ENCODE measurements at regions not wholly inside any gene's neighbourhood (a gene's known extent, or its start where the extent isn't known, plus 50 kb on each side); places are given as distances from the start of the nearest gene placed in this dataset.
"Not testable (repeated sequence)": the region's sequence is repeated elsewhere in the genome, so short reads cannot be mapped to it uniquely, and the experiment has no call there.

DNA sequence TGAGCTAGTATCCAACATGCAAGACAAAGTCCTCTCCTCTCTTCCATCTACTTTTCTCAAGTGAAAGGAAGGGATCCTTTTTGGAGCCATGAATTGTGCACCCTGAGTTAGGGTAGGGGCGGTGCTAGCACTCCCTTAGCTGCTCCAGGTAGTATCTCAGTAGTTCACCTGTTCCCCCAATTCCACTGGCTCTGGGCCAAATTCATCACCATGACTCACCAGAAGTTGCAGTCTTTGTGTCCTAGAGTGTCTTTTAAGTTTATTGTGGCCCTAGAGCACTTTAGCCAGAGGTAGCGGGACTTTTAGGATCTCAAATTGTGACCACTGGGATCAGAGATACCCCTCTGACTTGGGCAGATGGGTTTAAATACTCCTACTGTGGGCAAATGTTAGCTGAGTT lies 398.6 kb upstream of the ANO5 start:
- no peak for DNase-seq (ENCODE audit: low read depth)
- H3K4me3 ChIP-seq (ENCODE audit: low read depth, low read length) = no peak overlapping the region
- TF ChIP-seq, protein P1, sequence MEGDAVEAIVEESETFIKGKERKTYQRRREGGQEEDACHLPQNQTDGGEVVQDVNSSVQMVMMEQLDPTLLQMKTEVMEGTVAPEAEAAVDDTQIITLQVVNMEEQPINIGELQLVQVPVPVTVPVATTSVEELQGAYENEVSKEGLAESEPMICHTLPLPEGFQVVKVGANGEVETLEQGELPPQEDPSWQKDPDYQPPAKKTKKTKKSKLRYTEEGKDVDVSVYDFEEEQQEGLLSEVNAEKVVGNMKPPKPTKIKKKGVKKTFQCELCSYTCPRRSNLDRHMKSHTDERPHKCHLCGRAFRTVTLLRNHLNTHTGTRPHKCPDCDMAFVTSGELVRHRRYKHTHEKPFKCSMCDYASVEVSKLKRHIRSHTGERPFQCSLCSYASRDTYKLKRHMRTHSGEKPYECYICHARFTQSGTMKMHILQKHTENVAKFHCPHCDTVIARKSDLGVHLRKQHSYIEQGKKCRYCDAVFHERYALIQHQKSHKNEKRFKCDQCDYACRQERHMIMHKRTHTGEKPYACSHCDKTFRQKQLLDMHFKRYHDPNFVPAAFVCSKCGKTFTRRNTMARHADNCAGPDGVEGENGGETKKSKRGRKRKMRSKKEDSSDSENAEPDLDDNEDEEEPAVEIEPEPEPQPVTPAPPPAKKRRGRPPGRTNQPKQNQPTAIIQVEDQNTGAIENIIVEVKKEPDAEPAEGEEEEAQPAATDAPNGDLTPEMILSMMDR (IDR thresholded peaks at IDR 0.05; ENCODE audit: insufficient read depth, low read depth, low read length, missing control alignments) = no peak

DNA sequence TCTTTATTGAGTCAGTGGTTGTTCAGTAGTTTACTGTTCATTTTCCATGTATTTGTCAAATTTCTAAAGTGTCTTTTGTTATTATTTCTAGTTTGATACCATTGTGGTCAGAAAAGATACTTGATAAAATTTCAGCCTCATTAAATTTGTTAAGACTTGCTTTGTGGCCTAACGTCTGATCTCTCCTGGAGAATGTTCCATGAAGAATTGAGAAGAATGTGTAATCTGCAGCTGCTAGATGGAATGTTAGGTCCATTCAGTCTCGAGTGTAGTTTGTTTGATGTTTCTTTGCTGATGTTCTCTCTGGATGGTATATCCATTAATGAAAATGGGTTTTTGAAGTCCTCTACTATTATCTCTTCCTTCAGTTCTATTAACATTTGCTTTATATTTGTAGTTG lies 394.7 kb upstream of the ANO5 start:
- DNase-seq (ENCODE audit: low read depth) = no peak
- H3K4me3 ChIP-seq (ENCODE audit: low read depth, low read length) = no peak overlapping the region
- TF ChIP-seq, protein P1 (IDR thresholded peaks at IDR 0.05; ENCODE audit: insufficient read depth, low read depth, low read length, missing control alignments) = no peak

DNA sequence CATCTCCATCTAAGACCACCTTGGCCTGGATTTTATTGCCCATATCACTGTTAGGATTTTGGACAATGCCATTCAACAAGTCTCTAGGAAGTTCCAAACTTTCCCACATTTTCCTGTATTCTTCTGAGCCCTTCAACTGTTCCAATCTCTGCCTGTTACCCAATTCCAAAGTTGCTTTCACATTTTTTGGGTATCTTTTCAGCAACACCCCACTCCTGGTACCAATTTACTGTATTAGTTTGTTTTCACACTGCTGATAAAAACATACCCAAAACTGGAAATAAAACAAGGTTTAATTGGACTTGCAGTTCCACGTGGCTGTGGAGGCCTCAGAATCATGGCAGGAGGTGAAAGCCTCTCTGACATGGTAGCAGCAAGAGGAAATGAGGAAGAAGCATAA lies 388.4 kb upstream of the ANO5 start:
- not testable (repeated sequence) for H3K4me3 ChIP-seq (ENCODE audit: low read depth, low read length); DNase-seq (ENCODE audit: low read depth)

DNA sequence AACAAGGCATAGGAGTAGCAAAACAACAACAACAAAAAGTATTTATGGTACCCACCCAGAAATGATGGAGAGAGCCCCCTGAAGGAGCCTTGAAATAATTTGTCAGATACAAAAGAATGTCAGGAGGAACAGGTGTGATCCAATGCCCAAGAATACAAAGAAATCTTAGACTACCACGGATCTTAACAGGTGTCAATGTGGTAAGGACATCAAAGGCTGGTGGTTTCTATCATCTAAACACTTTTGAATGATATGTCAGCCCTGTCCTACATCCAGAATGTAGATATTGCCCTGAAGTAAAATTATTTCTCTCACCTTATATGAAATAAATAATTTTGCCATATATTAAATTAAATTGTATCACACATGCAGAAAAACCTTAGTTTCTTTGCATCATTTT lies 386.4 kb upstream of the ANO5 start:
- no peak overlapping the region for H3K4me3 ChIP-seq (ENCODE audit: low read depth, low read length)
- TF ChIP-seq, protein P1 (IDR thresholded peaks at IDR 0.05; ENCODE audit: insufficient read depth, low read depth, low read length, missing control alignments) = no peak
- no peak for DNase-seq (ENCODE audit: low read depth)

DNA sequence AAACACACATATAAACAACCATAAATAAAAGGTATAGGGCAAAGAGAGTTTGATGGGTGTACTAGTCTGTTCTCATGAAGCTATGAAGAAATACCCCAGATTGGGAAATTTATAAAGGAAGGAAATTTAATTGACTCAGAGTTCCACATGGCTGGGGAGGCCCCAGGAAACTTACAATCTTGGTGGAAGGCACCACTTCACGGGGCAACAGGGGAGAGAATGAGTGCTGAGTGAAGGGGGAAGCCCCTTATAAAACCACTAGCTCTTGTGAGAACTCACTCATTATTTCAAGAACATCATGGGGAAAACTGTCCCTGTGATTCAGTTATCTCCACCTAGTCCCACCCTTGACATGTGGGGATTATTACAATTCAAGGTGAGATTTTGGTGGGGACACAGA lies 385.9 kb upstream of the ANO5 start:
- TF ChIP-seq, protein P1 (IDR thresholded peaks at IDR 0.05; ENCODE audit: insufficient read depth, low read depth, low read length, missing control alignments) = no peak
- no peak for DNase-seq (ENCODE audit: low read depth)
- H3K4me3 ChIP-seq (ENCODE audit: low read depth, low read length) = no peak overlapping the region

DNA sequence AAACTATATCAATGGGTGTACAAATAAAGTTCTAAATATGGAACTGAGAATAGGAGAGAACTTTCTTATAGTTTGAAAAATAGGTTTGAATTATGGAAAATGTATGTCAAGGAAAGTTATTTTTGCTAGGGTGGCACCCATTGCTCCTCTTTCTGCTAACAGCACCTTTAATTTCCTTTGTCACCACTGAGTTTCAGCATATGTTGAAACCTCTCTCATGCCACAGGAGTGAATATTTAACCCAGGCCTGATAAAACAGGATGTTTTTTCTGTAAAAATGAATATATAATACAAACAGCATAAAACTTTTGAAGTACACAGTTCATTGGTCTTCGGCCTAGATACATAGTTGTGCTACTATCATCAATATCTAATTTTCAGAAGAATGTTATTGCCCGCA lies 385.5 kb upstream of the ANO5 start:
- no peak overlapping the region for H3K4me3 ChIP-seq (ENCODE audit: low read depth, low read length)
- TF ChIP-seq, protein P1 (IDR thresholded peaks at IDR 0.05; ENCODE audit: insufficient read depth, low read depth, low read length, missing control alignments) = no peak
- no peak for DNase-seq (ENCODE audit: low read depth)

DNA sequence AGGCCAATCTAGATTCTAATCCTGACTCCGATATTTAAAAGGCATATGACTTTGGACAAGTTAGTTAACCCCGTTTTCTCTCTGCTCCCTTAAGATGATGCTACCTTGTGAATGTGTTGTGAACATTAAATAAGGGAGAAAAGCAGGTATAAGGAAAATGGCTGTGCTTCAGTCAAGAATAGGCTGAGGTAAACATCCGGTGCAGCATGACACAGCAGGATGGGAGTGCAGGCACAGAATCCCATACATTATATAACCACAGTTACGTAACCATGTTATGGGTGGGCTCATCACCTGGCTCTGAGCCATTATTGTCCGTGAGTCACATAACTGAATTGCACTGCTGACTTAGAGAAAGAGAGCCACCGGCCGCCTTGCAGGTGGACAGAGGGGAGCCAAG lies 382.2 kb upstream of the ANO5 start:
- TF ChIP-seq, protein P1 (IDR thresholded peaks at IDR 0.05; ENCODE audit: insufficient read depth, low read depth, low read length, missing control alignments) = no peak
- no peak overlapping the region for H3K4me3 ChIP-seq (ENCODE audit: low read depth, low read length)
- no peak for DNase-seq (ENCODE audit: low read depth)

DNA sequence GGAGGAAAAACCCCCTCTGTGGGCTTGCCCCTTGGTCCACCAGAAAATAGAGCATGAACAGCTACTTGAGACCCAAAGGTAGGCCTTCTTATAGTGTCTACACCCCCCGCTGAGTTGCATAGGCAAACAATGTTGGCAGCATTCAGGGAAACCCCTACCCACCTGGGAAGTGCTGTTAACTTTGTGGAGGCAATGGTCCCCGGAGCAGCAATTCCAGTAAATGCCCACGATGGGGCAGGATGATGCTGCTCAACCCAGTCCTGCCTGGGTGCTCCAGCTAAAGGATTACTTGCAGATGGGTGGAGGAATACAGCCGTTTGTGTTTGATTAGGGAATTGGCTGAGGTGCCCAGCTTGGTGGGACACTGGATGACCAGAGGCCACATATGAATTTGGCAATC lies 381.3 kb upstream of the ANO5 start:
- TF ChIP-seq, protein P1 (IDR thresholded peaks at IDR 0.05; ENCODE audit: insufficient read depth, low read depth, low read length, missing control alignments) = no peak

More for the DNA sequence above, 381.3 kb upstream of the ANO5 start:
- H3K4me3 ChIP-seq (ENCODE audit: low read depth, low read length) = no peak overlapping the region
- no peak for DNase-seq (ENCODE audit: low read depth)

All from GM12865 (cell line).